Mesenchymal stem cell (in vitro differentiated cells and primary cell): ENCODE measurements at regions not wholly inside any gene's neighbourhood (a gene's known extent, or its start where the extent isn't known, plus 50 kb on each side); places are given as distances from the start of the nearest gene placed in this dataset.

Source experiments
- DNase-seq: peaks from one replicate; pipeline ENCODE4 v3.0.0-alpha.2; 2013
- H2AFZ ChIP-seq: one replicate; pipeline ENCODE4 v1.6.1; 2013; ENCODE audit warnings: low read depth, mild to moderate bottlenecking, control low read depth, inconsistent platforms, low read length, moderate library complexity
- H2AK5ac ChIP-seq: 2 replicates; pipeline ENCODE4 v1.6.1; 2013; ENCODE audit warnings: low read length, moderate library complexity, mild to moderate bottlenecking, inconsistent platforms; ENCODE audit not compliant: severe bottlenecking
- H2BK120ac ChIP-seq: one replicate; pipeline ENCODE4 v1.6.1; 2013; ENCODE audit warnings: low read depth, mild to moderate bottlenecking, inconsistent platforms, low read length, moderate library complexity
- H2BK12ac ChIP-seq, 2 experiments: one replicate each; pipeline ENCODE4 v1.6.1; 2013; ENCODE audit warnings: inconsistent platforms in 2 of 2, low read length in 2 of 2, mild to moderate bottlenecking in 2 of 2, moderate library complexity in 2 of 2, control low read depth in 1 of 2
- H2BK15ac ChIP-seq: one replicate; pipeline ENCODE4 v1.6.1; 2013; ENCODE audit warnings: mild to moderate bottlenecking, low read depth, inconsistent platforms; ENCODE audit not compliant: poor library complexity, severe bottlenecking
- H2BK5ac ChIP-seq: 2 replicates; pipeline ENCODE4 v1.6.1; 2013; ENCODE audit warnings: low read depth, mild to moderate bottlenecking, low read length, control low read depth, inconsistent platforms; ENCODE audit not compliant: poor library complexity, severe bottlenecking
- H3K14ac ChIP-seq, 2 experiments: one replicate each; pipeline ENCODE4 v1.6.1; 2013; ENCODE audit warnings: inconsistent platforms in 2 of 2, low read length in 2 of 2, control low read depth in 1 of 2, mild to moderate bottlenecking in 1 of 2, moderate library complexity in 1 of 2
- H3K18ac ChIP-seq, 2 experiments: one replicate each; pipeline ENCODE4 v1.6.1; 2013; ENCODE audit warnings: inconsistent platforms in 2 of 2, low read length in 2 of 2, control low read depth in 1 of 2, low read depth in 1 of 2, mild to moderate bottlenecking in 1 of 2
- H3K23ac ChIP-seq, 2 experiments: one replicate each; pipeline ENCODE4 v1.6.1; 2013; ENCODE audit warnings: inconsistent platforms in 2 of 2, low read length in 2 of 2, mild to moderate bottlenecking in 2 of 2, moderate library complexity in 2 of 2, control low read depth in 1 of 2
- H3K27ac ChIP-seq: 2 replicates; pipeline ENCODE4 v1.5.1; 2013; ENCODE audit warnings: mild to moderate bottlenecking, moderate library complexity, low read length, control low read depth, inconsistent platforms; ENCODE audit not compliant: poor library complexity, severe bottlenecking
- H3K27me3 ChIP-seq, 2 experiments: 2 replicates each; pipeline versions ENCODE4 v1.6.1 to v1.7.0; 2013; ENCODE audit warnings: low read length in 2 of 2, mild to moderate bottlenecking in 2 of 2, moderate library complexity in 2 of 2, control low read depth in 1 of 2, inconsistent platforms in 1 of 2; ENCODE audit not compliant: control insufficient read depth in 1 of 2, insufficient read depth in 1 of 2
- H3K36me3 ChIP-seq, 2 experiments: 2 replicates each; pipeline versions ENCODE4 v1.6.1 to v1.7.0; 2013; ENCODE audit warnings: low read length in 2 of 2, control low read depth in 1 of 2, inconsistent platforms in 1 of 2, low read depth in 1 of 2, mild to moderate bottlenecking in 1 of 2; ENCODE audit not compliant: insufficient read depth in 2 of 2, control insufficient read depth in 1 of 2
- H3K4ac ChIP-seq, 2 experiments: one replicate each; pipeline ENCODE4 v1.6.1; 2013; ENCODE audit warnings: inconsistent platforms in 2 of 2, low read length in 2 of 2, mild to moderate bottlenecking in 2 of 2, moderate library complexity in 2 of 2, control low read depth in 1 of 2, low read depth in 1 of 2
- H3K4me1 ChIP-seq: 2 replicates; pipeline ENCODE4 v1.6.1; 2013; ENCODE audit warnings: low read depth, low read length, control low read depth; ENCODE audit not compliant: control insufficient read depth, insufficient read depth
- H3K4me2 ChIP-seq: 2 replicates; pipeline ENCODE4 v1.6.1; 2013; ENCODE audit warnings: low read length, mild to moderate bottlenecking, inconsistent platforms; ENCODE audit not compliant: poor library complexity, severe bottlenecking
- H3K4me3 ChIP-seq, 2 experiments: 2 replicates each; pipeline versions ENCODE4 v1.5.1 to v1.7.0; 2013; ENCODE audit warnings: low read length in 2 of 2, mild to moderate bottlenecking in 2 of 2, control low read depth in 1 of 2, low read depth in 1 of 2; ENCODE audit not compliant: insufficient read depth in 1 of 2
- H3K79me1 ChIP-seq: replicated peaks from 2 replicates; pipeline ENCODE4 v1.6.1; 2013; ENCODE audit warnings: mild to moderate bottlenecking, control low read depth, low read length, inconsistent platforms; ENCODE audit not compliant: poor library complexity, severe bottlenecking
- H3K9ac ChIP-seq: 2 replicates; pipeline ENCODE4 v1.7.0; 2013; ENCODE audit warnings: mild to moderate bottlenecking, low read length, moderate library complexity
- H3K9me3 ChIP-seq: 2 replicates; pipeline ENCODE4 v1.7.0; 2013; ENCODE audit warnings: mild to moderate bottlenecking, low read length; ENCODE audit not compliant: control insufficient read depth
- H4K8ac ChIP-seq: one replicate; pipeline ENCODE4 v1.6.1; 2013; ENCODE audit warnings: inconsistent platforms, mild to moderate bottlenecking, low read length, moderate library complexity
- H4K91ac ChIP-seq: one replicate; pipeline ENCODE4 v1.6.1; 2013; ENCODE audit warnings: mild to moderate bottlenecking, low read length, inconsistent platforms
- WGBS: methylation state at CpG from one replicate; pipeline ENCODE4 v1.1.7; 2013; ENCODE audit warnings: mixed read lengths; 5-methylcytosine and 5-hydroxymethylcytosine counted together

GRCh38 chr12:59432057-59432456 lies 163.8 kb upstream of the SLC16A7 start:
- Histone ChIP-seq H2BK12ac (no peak overlapping the region), H4K8ac (no peak overlapping the region), H2BK5ac (no peak overlapping the region), H3K4me3 (no peak overlapping the region), H3K27ac (no peak overlapping the region), H2BK15ac (no peak overlapping the region), H3K4me1 (no peaks in the 10 kb centered on the region), H3K36me3 (no peaks in the 10 kb centered on the region), H3K79me1 (no peaks in the 10 kb centered on the region), H3K23ac (no peak overlapping the region), H2AK5ac (no peak overlapping the region), H2AFZ (no peak overlapping the region), H3K9ac (no peak overlapping the region), H3K27me3 (no peaks in the 10 kb centered on the region), H3K9me3 (no peaks in the 10 kb centered on the region), H2BK120ac (no peak overlapping the region), H3K14ac (no peak overlapping the region), H4K91ac (no peak overlapping the region), H3K4me2 (no peak overlapping the region), H3K18ac (no peak overlapping the region), H3K4ac (no peak overlapping the region)
- DNase-seq: no peak
- WGBS: no CpG with 5 or more reads among the region's 1 CpG

- Histone ChIP-seq H4K91ac (no peak overlapping the region), H3K4me3 (no peak overlapping the region), H3K18ac (no peak overlapping the region), H2AK5ac (no peak overlapping the region), H3K4me2 (no peak overlapping the region), H3K23ac (no peak overlapping the region), H3K9me3 (no peaks in the 10 kb centered on the region), H3K14ac (no peak overlapping the region), H3K36me3 (no peaks in the 10 kb centered on the region), H2AFZ (no peak overlapping the region), H2BK5ac (no peak overlapping the region), H3K27ac (no peak overlapping the region), H3K27me3 (no peaks in the 10 kb centered on the region), H3K4ac (no peak overlapping the region), H2BK15ac (no peak overlapping the region), H2BK12ac (no peak overlapping the region), H3K9ac (no peak overlapping the region), H3K79me1 (no peaks in the 10 kb centered on the region), H4K8ac (no peak overlapping the region), H2BK120ac (no peak overlapping the region), H3K4me1 (no peaks in the 10 kb centered on the region)
- 63% methylated on average over 2 of the region's 4 CpGs for WGBS
- DNase-seq: peak; percentile 5
Observed at GRCh38 chr12:59431266-59431665, 164.6 kb upstream of the SLC16A7 start.

- no peak overlapping the region for H2BK15ac ChIP-seq
- no peaks in the 10 kb centered on the region for H3K36me3 ChIP-seq
- WGBS: 90% methylated on average over 1 of the region's 1 CpG
- H3K27me3 ChIP-seq: no peaks in the 10 kb centered on the region
- H4K8ac ChIP-seq: no peak overlapping the region
- H2AFZ ChIP-seq: no peak overlapping the region
- H3K9me3 ChIP-seq: no peaks in the 10 kb centered on the region
- no peak overlapping the region for H4K91ac ChIP-seq
- H3K27ac ChIP-seq: no peak overlapping the region
- no peak overlapping the region for H3K4me3 ChIP-seq
- no peak overlapping the region for H3K4me2 ChIP-seq
- peak; percentile 22 for DNase-seq
- no peak overlapping the region for H2BK120ac ChIP-seq
- no peaks in the 10 kb centered on the region for H3K79me1 ChIP-seq
- H2BK5ac ChIP-seq: no peak overlapping the region
- no peaks in the 10 kb centered on the region for H3K4me1 ChIP-seq
- H3K14ac ChIP-seq: no peak overlapping the region
- H3K23ac ChIP-seq: no peak overlapping the region
- no peak overlapping the region for H2AK5ac ChIP-seq
- H3K18ac ChIP-seq: no peak overlapping the region
- H3K9ac ChIP-seq: peak overlapping the region; percentile 49
- H3K4ac ChIP-seq: no peak overlapping the region
- no peak overlapping the region for H2BK12ac ChIP-seq
Observed at GRCh38 chr12:59429766-59430165, 166.1 kb upstream of the SLC16A7 start.

- Histone ChIP-seq H3K36me3 (no peaks in the 10 kb centered on the region), H3K4me1 (no peaks in the 10 kb centered on the region), H3K4me3 (no peak overlapping the region), H3K4me2 (no peak overlapping the region), H3K18ac (no peak overlapping the region), H3K4ac (no peak overlapping the region), H3K14ac (no peak overlapping the region), H3K23ac (no peak overlapping the region), H2AFZ (no peak overlapping the region), H4K91ac (no peak overlapping the region), H3K27me3 (no peaks in the 10 kb centered on the region), H2BK12ac (no peak overlapping the region), H4K8ac (no peak overlapping the region), H3K79me1 (no peaks in the 10 kb centered on the region), H2BK15ac (no peak overlapping the region), H3K9me3 (no peaks in the 10 kb centered on the region), H2AK5ac (no peak overlapping the region), H2BK120ac (no peak overlapping the region), H2BK5ac (no peak overlapping the region), H3K9ac (no peak overlapping the region), H3K27ac (no peak overlapping the region)
- DNase-seq: no peak
- WGBS: 33% methylated on average over 1 of the region's 3 CpGs
Observed at GRCh38 chr12:59425798-59426197, 170.0 kb upstream of the SLC16A7 start.
